Adrenal gland (tissue), 9 donors: ENCODE measurements at regions not wholly inside any gene's neighbourhood (a gene's known extent, or its start where the extent isn't known, plus 50 kb on each side); places are given as distances from the start of the nearest gene placed in this dataset.
A peak's percentile ranks its signal among the peaks of the same experiment; 100 is the strongest.

ENCODE experiments used
- DNase-seq, 7 donors: peaks; one replicate each; pipeline ENCODE4 v3.0.0-alpha.2; 2019 to 2020
- H3K27ac ChIP-seq, 5 donors: fragments of 200-600 bp; sonication (generic) in 4 of 5; 1 replicate in 3 of 5; 2 replicates in 2 of 5; pipeline versions ENCODE4 v1.5.1 to v1.8.0; 2016 to 2020; ENCODE audit warnings: mild to moderate bottlenecking in 1 of 5
- H3K27me3 ChIP-seq: fragments of 200-600 bp; 2 replicates; pipeline ENCODE4 v1.8.0; 2021
- H3K36me3 ChIP-seq, 2 donors: fragments of 200-600 bp; replicated peaks in 1 of 2; 1 replicate in 1 of 2; 2 replicates in 1 of 2; pipeline versions ENCODE4 v1.5.1 to v1.8.0; 2018 to 2022
- H3K4me1 ChIP-seq, 2 donors: fragments of 200-600 bp; replicated peaks in 1 of 2; 1 replicate in 1 of 2; 2 replicates in 1 of 2; pipeline versions ENCODE4 v1.5.1 to v1.8.0; 2018 to 2021
- H3K4me3 ChIP-seq, 4 donors: fragments of 200-600 bp; sonication (generic) in 3 of 4; one replicate each; pipeline ENCODE4 v1.5.1; 2016 to 2018
- H3K9me3 ChIP-seq, 3 donors: fragments of 200-600 bp; sonication (generic) in 1 of 3; replicated peaks in 1 of 3; 1 replicate in 2 of 3; 2 replicates in 1 of 3; pipeline versions ENCODE4 v1.5.1 to v1.8.0; 2016 to 2021
- POLR2A ChIP-seq, 2 donors: fragments of 450-650 bp; IDR thresholded peaks; one replicate each; pipeline ENCODE4 v1.6.1; 2017; ENCODE audit warnings: antibody characterized with exemption in 2 of 2, mild to moderate bottlenecking in 2 of 2, moderate library complexity in 1 of 2
- WGBS, 4 donors: extraction: QIAGEN DNeasy Blood & Tissue Kit in 2 of 4; methylation state at CpG; one replicate each; pipeline versions ENCODE4 v1.1.5 to v1.1.7; 2013 to 2017; 5-methylcytosine and 5-hydroxymethylcytosine counted together
- intact Hi-C, 2 donors: fragments of 100-400 bp; cut with DNase I; formaldehyde crosslinking; loops; one replicate each; pipeline versions ENCODE4 v1.14.1 to v1.15.0; 2022 to 2023
- TF ChIP-seq, protein P1 (sequence below), 6 experiments: fragments of 450-650 bp in 4 of 6; fragments of 200-600 bp in 2 of 6; sonication (generic) in 1 of 6; IDR thresholded peaks; 1 replicate in 5 of 6; 2 replicates in 1 of 6; pipeline versions ENCODE4 v1.5.1 to v1.8.0; 2016 to 2021; ENCODE audit warnings: antibody characterized with exemption in 6 of 6, mild to moderate bottlenecking in 2 of 6, moderate library complexity in 1 of 6
- donor health status: healthy with polysubstance abuse.
- donor health status: Bipolar disorder and iron deficiency.
- donor health status: DM: yes; HTN: yes; CAD: no.
- donor health status: DM: no; HTN: no; CAD: no.
- donor health status: DM: no; HTN: no; CAD: no.

DNA sequence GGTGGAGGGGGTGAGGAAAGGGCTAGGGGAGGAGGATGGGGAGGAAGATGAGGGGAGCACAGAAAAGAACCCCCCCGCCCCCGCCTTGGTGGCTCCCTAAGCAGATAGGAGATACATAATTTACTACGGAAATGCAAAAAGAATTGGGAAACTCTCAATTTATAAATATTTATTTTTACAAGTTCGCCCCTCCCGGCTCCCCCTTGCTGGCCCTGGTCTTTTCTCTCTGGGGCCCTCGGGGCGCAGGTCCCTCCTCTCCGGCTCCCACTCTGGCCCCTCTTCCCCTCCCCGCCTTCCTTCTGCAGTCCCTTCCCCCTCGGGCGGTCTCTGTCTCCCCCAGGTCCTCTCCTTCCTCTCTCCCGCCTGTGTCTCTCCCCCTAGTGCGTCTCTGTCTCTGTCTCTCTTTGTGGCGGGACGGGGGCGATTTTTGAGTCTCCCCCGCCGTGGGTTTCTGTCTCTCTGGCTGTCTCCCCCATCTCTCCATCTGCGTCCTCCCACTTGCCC lies 173.6 kb upstream of the IER5L start:
- Histone ChIP-seq H3K9me3 (peaks cover 0 to 15% (median 0%) of the 10 kb centered on the region in 3 donors), H3K4me1 (peaks cover 0 to 16% of the 10 kb centered on the region in 2 donors), H3K27ac (peak overlapping the region in 3 of 5 donors; percentile 15 to 71 (median 59)), H3K27me3 (no peaks in the 10 kb centered on the region), H3K4me3 (peak overlapping the region in 2 of 4 donors; percentile 16 to 55), H3K36me3 (no peaks in the 10 kb centered on the region)
- DNase-seq: no peak
- TF ChIP-seq, protein P1, sequence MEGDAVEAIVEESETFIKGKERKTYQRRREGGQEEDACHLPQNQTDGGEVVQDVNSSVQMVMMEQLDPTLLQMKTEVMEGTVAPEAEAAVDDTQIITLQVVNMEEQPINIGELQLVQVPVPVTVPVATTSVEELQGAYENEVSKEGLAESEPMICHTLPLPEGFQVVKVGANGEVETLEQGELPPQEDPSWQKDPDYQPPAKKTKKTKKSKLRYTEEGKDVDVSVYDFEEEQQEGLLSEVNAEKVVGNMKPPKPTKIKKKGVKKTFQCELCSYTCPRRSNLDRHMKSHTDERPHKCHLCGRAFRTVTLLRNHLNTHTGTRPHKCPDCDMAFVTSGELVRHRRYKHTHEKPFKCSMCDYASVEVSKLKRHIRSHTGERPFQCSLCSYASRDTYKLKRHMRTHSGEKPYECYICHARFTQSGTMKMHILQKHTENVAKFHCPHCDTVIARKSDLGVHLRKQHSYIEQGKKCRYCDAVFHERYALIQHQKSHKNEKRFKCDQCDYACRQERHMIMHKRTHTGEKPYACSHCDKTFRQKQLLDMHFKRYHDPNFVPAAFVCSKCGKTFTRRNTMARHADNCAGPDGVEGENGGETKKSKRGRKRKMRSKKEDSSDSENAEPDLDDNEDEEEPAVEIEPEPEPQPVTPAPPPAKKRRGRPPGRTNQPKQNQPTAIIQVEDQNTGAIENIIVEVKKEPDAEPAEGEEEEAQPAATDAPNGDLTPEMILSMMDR (IDR thresholded peaks at IDR 0.05): no peak
- WGBS, 4 donors: 5 to 8% (median 6%) methylated on average over 19 of the region's 19 CpGs
- intact Hi-C loops: no loop called here

- H3K36me3 ChIP-seq: no peaks in the 10 kb centered on the region
- intact Hi-C loops: no loop called here
- H3K4me1 ChIP-seq: peaks cover 0 to 16% of the 10 kb centered on the region in 2 donors
- H3K27ac ChIP-seq: peak overlapping the region in 1 of 5 donors; percentile 71
- no peaks in the 10 kb centered on the region for H3K27me3 ChIP-seq
- 28 to 73% (median 45%) methylated on average over 7 to 14 of the region's 14 CpGs for WGBS, 4 donors
- TF ChIP-seq, protein P1 (IDR thresholded peaks at IDR 0.05): no peak
- no peak for TF ChIP-seq POLR2A (IDR thresholded peaks at IDR 0.05)
- H3K9me3 ChIP-seq: peaks cover 0 to 14% (median 0%) of the 10 kb centered on the region in 3 donors
- no peak for DNase-seq
- no peak overlapping the region for H3K4me3 ChIP-seq
Observed at GRCh38 chr9:129351058-129351641, 173.1 kb upstream of the IER5L start.

DNA sequence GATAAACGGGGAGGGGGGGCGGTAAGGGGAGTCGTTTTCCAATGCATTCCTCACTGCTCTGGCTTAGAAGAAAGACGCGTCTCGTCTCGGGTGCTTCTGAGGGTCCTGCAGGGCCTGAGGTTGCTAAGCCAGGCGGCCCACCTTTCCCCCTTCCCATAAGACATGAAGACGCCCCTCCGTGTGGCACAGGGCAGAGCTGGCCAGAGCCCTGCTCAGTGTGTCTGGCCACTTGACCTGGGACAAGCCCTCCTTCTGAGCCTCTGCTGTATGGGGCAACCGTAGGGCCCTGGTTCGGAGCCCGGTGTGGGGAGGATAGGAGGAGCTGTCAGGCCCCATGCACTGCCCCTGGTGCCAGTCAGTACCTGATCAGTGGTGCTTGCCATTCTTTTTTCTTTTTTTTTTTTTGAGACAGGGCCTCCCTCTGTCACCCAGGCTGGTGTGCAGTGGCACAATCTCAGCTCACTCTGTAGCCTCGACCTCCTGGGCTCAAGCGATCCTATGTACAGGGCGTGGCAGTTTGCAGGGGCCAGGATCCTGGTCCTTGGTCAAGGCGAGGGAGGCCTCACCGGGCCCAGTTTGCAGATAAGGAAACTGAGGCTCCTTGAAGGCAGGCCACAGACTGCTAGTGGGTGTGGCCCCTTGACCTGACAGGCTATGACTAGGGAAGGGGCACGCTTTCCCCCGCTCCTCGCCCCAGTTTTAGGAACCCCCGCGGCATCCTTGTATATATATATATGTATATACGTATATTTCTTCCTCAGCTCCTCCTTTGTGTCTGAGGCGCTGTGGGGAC lies 172.3 kb upstream of the IER5L start:
- Histone ChIP-seq H3K9me3 (peaks cover 0 to 5% (median 0%) of the 10 kb centered on the region in 3 donors), H3K36me3 (no peaks in the 10 kb centered on the region), H3K4me3 (no peak overlapping the region), H3K27me3 (no peaks in the 10 kb centered on the region), H3K27ac (no peak overlapping the region), H3K4me1 (peaks cover 0 to 16% of the 10 kb centered on the region in 2 donors)
- intact Hi-C loops: no loop called here
- WGBS, 4 donors: 82 to 86% (median 85%) methylated on average over 22 to 25 of the region's 25 CpGs
- DNase-seq: no peak
- TF ChIP-seq, protein P1 (IDR thresholded peaks at IDR 0.05): no peak
- TF ChIP-seq POLR2A (IDR thresholded peaks at IDR 0.05): no peak

- TF ChIP-seq, protein P1 (IDR thresholded peaks at IDR 0.05): no peak
- TF ChIP-seq POLR2A (IDR thresholded peaks at IDR 0.05): no peak
- Histone ChIP-seq H3K27ac (no peak overlapping the region), H3K4me3 (no peak overlapping the region), H3K27me3 (no peaks in the 10 kb centered on the region), H3K9me3 (no peaks in the 10 kb centered on the region), H3K4me1 (peaks cover 0 to 16% of the 10 kb centered on the region in 2 donors), H3K36me3 (no peaks in the 10 kb centered on the region)
- intact Hi-C loops: no loop called here
- no peak for DNase-seq
- WGBS, 4 donors: 86 to 95% (median 89%) methylated on average over 2 to 5 of the region's 5 CpGs
Observed at GRCh38 chr9:129349665-129349947, 171.5 kb upstream of the IER5L start.
